22Rv1 (cell line): ENCODE measurements at regions not wholly inside any gene's neighbourhood (a gene's known extent, or its start where the extent isn't known, plus 50 kb on each side); places are given as distances from the start of the nearest gene placed in this dataset.

ENCODE experiments used
- H3K27ac ChIP-seq: fragments of 450-650 bp; 2 replicates; pipeline ENCODE4 v1.5.1; 2017
- ZFX ChIP-seq: fragments of 450-650 bp; IDR thresholded peaks from 2 replicates; pipeline ENCODE4 v1.6.1; 2017; ENCODE audit warnings: antibody characterized with exemption, borderline replicate concordance
- TF ChIP-seq, protein P1 (sequence below): fragments of 450-650 bp; IDR thresholded peaks from 2 replicates; pipeline ENCODE4 v1.5.1; 2017; ENCODE audit warnings: mild to moderate bottlenecking

DNA sequence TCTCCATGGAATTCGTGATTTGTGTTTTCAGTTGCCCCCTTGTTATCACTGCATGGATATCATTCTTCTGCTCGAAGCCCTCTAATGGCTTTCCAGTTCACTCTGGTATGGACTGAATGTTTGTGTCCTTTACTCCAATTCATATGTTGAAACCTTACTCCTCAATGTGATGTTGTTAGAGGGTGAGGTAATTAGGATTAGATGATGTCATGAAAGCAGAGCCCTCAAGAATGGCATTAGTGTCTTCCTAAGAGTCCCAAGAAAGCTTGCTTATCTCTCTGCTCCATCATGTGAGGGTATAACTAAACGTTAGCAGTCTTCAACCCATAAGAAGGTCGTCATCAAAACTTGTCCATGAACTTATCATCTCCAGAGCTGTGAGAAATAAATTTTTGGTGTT is 1626.3 kb upstream of the MIR17HG start:
- TF ChIP-seq ZFX: no peak
- no peak overlapping the region for H3K27ac ChIP-seq

DNA sequence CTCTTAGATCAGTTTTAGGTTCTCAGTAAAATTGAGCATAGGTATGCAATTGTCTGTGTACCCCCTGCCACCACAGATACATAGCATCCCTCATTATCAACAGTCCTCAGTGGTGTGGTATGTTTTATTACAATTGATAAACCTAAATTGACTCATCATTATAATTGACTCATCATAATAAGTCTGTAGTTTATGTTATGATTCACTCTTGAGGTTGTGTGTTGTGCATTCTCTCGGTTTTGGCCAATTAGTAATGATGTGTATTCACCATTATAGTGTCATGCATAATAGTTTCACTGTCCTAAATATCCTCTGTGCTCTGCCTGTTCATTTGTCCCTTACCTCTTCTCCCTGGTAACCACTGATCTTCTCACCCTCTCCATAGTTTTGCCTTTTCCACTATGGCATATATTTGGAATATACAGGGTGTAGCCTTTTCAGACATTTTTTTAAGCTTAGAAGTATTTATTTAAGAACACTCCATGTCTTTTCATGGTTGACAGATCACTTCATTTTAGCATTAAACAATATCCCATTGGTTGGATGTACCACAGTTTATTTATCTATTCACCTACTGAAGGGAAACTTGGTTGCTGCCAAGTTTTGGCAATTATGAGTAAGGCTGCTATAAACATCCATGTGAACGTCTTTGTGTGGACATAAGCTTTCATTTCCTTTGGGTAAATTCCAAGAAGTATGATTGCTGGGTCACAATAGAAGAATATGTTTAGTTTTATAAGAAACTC is 1620.6 kb upstream of the MIR17HG start:
- H3K27ac ChIP-seq: peak overlapping the region; percentile 25

DNA sequence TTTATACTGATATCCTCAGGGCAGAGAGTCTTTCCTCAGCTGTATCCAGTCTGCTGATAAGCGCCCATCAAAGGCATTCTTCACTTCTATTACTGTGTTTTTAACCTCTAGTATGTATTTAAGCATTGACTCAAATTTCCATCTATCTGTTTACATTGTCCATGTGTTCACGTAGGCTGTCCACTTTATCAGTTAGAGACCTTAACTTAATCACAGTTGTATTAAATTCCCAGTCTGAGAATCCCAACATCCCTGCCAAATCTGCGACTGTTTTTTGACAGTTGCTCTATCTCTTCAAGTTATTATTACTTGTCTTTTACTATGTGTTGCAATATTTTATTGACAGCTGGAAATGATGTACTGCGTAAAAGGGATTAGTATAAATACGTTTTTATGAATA is 1613.7 kb upstream of the MIR17HG start:
- no peak overlapping the region for H3K27ac ChIP-seq
- TF ChIP-seq ZFX: no peak
- TF ChIP-seq, protein P1, sequence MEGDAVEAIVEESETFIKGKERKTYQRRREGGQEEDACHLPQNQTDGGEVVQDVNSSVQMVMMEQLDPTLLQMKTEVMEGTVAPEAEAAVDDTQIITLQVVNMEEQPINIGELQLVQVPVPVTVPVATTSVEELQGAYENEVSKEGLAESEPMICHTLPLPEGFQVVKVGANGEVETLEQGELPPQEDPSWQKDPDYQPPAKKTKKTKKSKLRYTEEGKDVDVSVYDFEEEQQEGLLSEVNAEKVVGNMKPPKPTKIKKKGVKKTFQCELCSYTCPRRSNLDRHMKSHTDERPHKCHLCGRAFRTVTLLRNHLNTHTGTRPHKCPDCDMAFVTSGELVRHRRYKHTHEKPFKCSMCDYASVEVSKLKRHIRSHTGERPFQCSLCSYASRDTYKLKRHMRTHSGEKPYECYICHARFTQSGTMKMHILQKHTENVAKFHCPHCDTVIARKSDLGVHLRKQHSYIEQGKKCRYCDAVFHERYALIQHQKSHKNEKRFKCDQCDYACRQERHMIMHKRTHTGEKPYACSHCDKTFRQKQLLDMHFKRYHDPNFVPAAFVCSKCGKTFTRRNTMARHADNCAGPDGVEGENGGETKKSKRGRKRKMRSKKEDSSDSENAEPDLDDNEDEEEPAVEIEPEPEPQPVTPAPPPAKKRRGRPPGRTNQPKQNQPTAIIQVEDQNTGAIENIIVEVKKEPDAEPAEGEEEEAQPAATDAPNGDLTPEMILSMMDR: no peak

More for the DNA sequence above, 1620.6 kb upstream of the MIR17HG start:
- TF ChIP-seq ZFX: no peak
- TF ChIP-seq, protein P1: no peak

DNA sequence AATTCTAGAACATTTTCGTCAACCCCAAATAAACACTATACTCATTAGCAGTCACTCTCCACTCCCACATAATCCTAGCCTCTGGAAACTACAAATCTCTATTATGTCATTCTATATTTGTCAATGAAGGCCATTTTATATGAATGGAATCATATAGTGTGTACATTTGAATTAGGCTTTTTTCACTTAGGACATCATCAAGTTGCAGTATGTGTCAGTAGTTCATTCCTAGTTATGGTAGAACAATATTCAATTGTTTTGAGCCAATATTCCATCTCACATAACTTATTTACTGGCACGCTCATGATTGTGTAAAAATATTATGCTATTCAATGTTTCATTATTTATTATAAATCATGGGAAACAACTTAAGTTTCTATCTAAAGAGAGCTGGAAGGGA is 1610.4 kb upstream of the MIR17HG start:
- TF ChIP-seq, protein P1: no peak
- no peak for TF ChIP-seq ZFX
- no peak overlapping the region for H3K27ac ChIP-seq

DNA sequence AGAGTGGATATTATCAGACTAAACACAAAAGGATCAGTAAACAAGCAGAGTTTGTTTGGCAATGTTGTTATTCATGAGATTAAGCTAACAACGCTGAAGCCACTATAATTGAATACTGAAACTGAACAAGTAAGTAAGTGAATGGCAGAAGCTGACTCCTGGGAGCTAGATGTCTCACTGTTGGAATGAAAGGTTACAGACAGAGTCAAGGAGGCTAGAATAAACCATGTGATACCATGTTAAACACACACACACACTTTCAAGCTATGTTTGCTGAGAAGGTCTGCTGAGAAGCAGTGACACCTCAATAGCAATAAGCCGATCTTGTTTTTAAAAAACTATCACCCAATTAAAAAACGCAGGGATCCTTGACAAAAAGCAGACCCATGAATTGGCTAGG is 1609.4 kb upstream of the MIR17HG start:
- TF ChIP-seq, protein P1: no peak
- no peak for TF ChIP-seq ZFX
- no peak overlapping the region for H3K27ac ChIP-seq

DNA sequence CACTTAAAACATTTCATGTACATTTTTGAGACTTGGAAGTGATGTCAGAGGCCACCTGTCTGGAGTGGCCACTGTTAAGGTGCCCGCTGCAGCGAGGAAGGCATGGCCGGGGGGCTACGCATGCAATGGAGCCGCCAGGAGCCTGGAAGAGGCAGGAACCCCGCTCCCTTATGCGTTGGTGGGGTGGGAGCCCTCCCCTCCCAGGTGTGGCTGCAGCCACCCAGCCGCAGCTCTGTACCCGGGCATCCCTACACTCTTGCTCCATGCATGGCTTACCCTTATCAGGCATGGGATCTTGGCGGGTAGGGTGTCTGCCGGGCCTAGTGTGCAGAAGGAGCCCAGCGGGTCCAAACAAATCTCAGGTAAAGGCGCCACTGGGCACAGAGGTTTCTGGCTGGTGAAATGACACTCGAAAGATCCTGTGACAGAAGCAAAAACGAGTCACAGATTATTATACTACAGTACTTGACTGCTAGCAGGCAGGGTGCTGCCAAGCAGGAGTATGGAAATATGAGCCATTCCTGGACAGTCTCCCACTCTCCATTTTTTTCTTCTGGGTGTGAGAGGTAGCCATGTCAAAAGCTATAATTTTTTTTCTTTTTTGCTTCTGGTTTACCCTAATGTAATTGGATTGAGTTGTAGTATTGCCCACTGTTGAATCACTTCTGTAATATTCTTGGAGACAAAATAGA is 1606.3 kb upstream of the MIR17HG start:
- TF ChIP-seq, protein P1: no peak
- TF ChIP-seq ZFX: no peak
- no peak overlapping the region for H3K27ac ChIP-seq

DNA sequence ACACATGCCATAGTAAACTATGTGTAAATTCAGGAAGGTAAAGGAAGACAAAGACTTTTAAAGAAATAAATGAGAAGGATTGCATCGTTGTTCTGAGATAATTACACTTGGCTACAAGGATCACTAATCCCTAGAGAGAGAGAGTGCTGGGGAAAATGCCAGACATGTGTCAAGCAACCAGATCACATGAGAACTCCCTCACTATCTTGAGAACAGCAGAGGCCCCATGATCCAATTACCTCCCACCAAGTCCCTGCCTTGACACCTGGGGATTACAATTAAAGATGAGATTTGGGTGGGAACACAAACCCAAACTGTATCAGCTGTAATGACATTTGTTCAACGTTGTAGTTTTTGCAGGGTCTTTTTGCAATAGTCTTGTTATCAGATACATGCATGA is 1600.9 kb upstream of the MIR17HG start:
- no peak overlapping the region for H3K27ac ChIP-seq
- no peak for TF ChIP-seq ZFX
- TF ChIP-seq, protein P1: no peak
